Hepatocyte (in vitro differentiated cells): ENCODE measurements at regions not wholly inside any gene's neighbourhood (a gene's known extent, or its start where the extent isn't known, plus 50 kb on each side); places are given as distances from the start of the nearest gene placed in this dataset.

ENCODE experiments used
- CTCF ChIP-seq: fragments of 200-600 bp; sonication (generic); IDR thresholded peaks from 2 replicates; pipeline ENCODE4 v1.5.1; 2016; ENCODE audit warnings: antibody characterized with exemption, mild to moderate bottlenecking; ENCODE audit not compliant: poor library complexity
- EZH2 ChIP-seq: fragments of 200-600 bp; sonication (generic); IDR thresholded peaks from 2 replicates; pipeline ENCODE4 v1.6.1; 2016; ENCODE audit warnings: antibody characterized with exemption, mild to moderate bottlenecking, borderline replicate concordance
- EZH2phosphoT487 ChIP-seq: fragments of 200-600 bp; sonication (generic); IDR thresholded peaks from one replicate; pipeline ENCODE4 v1.6.1; 2018; ENCODE audit warnings: antibody characterized with exemption, mild to moderate bottlenecking, low read depth, moderate library complexity; ENCODE audit not compliant: unreplicated experiment, severe bottlenecking

- TF ChIP-seq EZH2 (no peak), CTCF (no peak), EZH2phosphoT487 (no peak)
These were observed 403.2 kb upstream of the KLHL29 start for GRCh38 chr2:22981785-22982184.
